Esophagus muscularis mucosa (tissue), 4 donors: ENCODE measurements at regions not wholly inside any gene's neighbourhood (a gene's known extent, or its start where the extent isn't known, plus 50 kb on each side); places are given as distances from the start of the nearest gene placed in this dataset.

Experiments used
- DNase-seq: peaks from one replicate; pipeline ENCODE4 v3.0.0-alpha.2; 2017; ENCODE audit errors: extremely low spot score
- H3K27ac ChIP-seq, 4 donors: fragments of 200-600 bp; sonication (generic); replicated peaks in 1 of 4; 1 replicate in 3 of 4; 2 replicates in 1 of 4; pipeline ENCODE4 v1.5.1; 2016 to 2019; ENCODE audit warnings: mild to moderate bottlenecking in 1 of 4
- H3K27me3 ChIP-seq, 4 donors: fragments of 200-600 bp; sonication (generic); one replicate each; pipeline versions ENCODE4 v1.5.1 to v1.6.0; 2016 to 2019
- H3K36me3 ChIP-seq, 4 donors: fragments of 200-600 bp; sonication (generic); one replicate each; pipeline ENCODE4 v1.5.1; 2016 to 2019
- H3K4me1 ChIP-seq, 4 donors: fragments of 200-600 bp; sonication (generic); one replicate each; pipeline ENCODE4 v1.5.1; 2016 to 2019
- H3K4me3 ChIP-seq, 4 donors: fragments of 200-600 bp; sonication (generic); 1 replicate in 2 of 4; 2 replicates in 2 of 4; pipeline ENCODE4 v1.5.1; 2016 to 2019; ENCODE audit warnings: mild to moderate bottlenecking in 4 of 4, moderate library complexity in 1 of 4
- H3K9me3 ChIP-seq, 4 donors: fragments of 200-600 bp; sonication (generic); 1 replicate in 3 of 4; 2 replicates in 1 of 4; pipeline ENCODE4 v1.5.1; 2016 to 2019
- CTCF ChIP-seq, 3 experiments: fragments of 200-600 bp in 2 of 3; fragments of 450-650 bp in 1 of 3; sonication (generic) in 2 of 3; IDR thresholded peaks; one replicate each; pipeline ENCODE4 v1.5.1; 2017 to 2019; ENCODE audit warnings: antibody characterized with exemption in 3 of 3, mild to moderate bottlenecking in 2 of 3, moderate library complexity in 1 of 3
- EP300 ChIP-seq: sonication (generic); formaldehyde crosslinking; IDR thresholded peaks from one replicate; pipeline ENCODE4 v1.6.1; 2017; ENCODE audit warnings: antibody characterized with exemption
- POLR2A ChIP-seq: fragments of 450-650 bp; IDR thresholded peaks from one replicate; pipeline ENCODE4 v1.6.1; 2017; ENCODE audit warnings: antibody characterized with exemption, moderate library complexity, mild to moderate bottlenecking, low read depth
- POLR2AphosphoS5 ChIP-seq, 2 donors: sonication (generic); formaldehyde crosslinking; IDR thresholded peaks; one replicate each; pipeline ENCODE4 v1.6.1; 2017; ENCODE audit warnings: antibody characterized with exemption in 2 of 2
- WGBS: methylation state at CpG from one replicate; pipeline ENCODE4 v1.1.5; 2018; 5-methylcytosine and 5-hydroxymethylcytosine counted together
- intact Hi-C: fragments of 100-400 bp; cut with DNase I; formaldehyde crosslinking; loops from one replicate; pipeline ENCODE4 v1.15.1; 2023

GRCh38 chr7:16317406-16317805 is 103.9 kb downstream of the CRPPA start:
- Histone ChIP-seq H3K27me3 (no peaks in the 10 kb centered on the region), H3K4me1 (no peaks in the 10 kb centered on the region), H3K9me3 (no peaks in the 10 kb centered on the region), H3K4me3 (no peak overlapping the region), H3K27ac (no peak overlapping the region), H3K36me3 (no peaks in the 10 kb centered on the region)
- intact Hi-C loops, result no loop called here
- TF ChIP-seq EP300, result no peak
- no peak for TF ChIP-seq POLR2A
- TF ChIP-seq POLR2AphosphoS5 (IDR thresholded peaks at IDR 0.05), result no peak
- TF ChIP-seq CTCF (IDR thresholded peaks at IDR 0.05), result no peak
- 86% methylated on average over 1 of the region's 1 CpG for WGBS
- DNase-seq, result no peak

- Histone ChIP-seq H3K27ac (no peak overlapping the region), H3K9me3 (no peaks in the 10 kb centered on the region), H3K36me3 (no peaks in the 10 kb centered on the region), H3K4me3 (no peak overlapping the region), H3K4me1 (no peaks in the 10 kb centered on the region), H3K27me3 (no peaks in the 10 kb centered on the region)
- DNase-seq, result no peak
- WGBS, result 90% methylated on average over 3 of the region's 3 CpGs
- no peak for TF ChIP-seq POLR2AphosphoS5 (IDR thresholded peaks at IDR 0.05)
- intact Hi-C loops, result no loop called here
These were observed 106.1 kb downstream of the CRPPA start for GRCh38 chr7:16315280-16315679.

- TF ChIP-seq POLR2AphosphoS5 (IDR thresholded peaks at IDR 0.05) (no peak), POLR2A (no peak), EP300 (no peak), CTCF (IDR thresholded peaks at IDR 0.05) (no peak)
- no peaks in the 10 kb centered on the region for H3K9me3 ChIP-seq
- H3K27ac ChIP-seq, result no peak overlapping the region
- no peak overlapping the region for H3K4me3 ChIP-seq
- DNase-seq, result no peak
- intact Hi-C loops, result no loop called here
- no peaks in the 10 kb centered on the region for H3K36me3 ChIP-seq
- WGBS, result 98% methylated on average over 2 of the region's 2 CpGs
- no peaks in the 10 kb centered on the region for H3K27me3 ChIP-seq
- no peaks in the 10 kb centered on the region for H3K4me1 ChIP-seq
These were observed 112.2 kb downstream of the CRPPA start for GRCh38 chr7:16309129-16309528.

- WGBS, result 67% methylated on average over 4 of the region's 4 CpGs
- no peak for DNase-seq
- TF ChIP-seq POLR2A, result no peak
- no peak for TF ChIP-seq EP300
- no peak for TF ChIP-seq POLR2AphosphoS5 (IDR thresholded peaks at IDR 0.05)
- TF ChIP-seq CTCF (IDR thresholded peaks at IDR 0.05), result no peak
- H3K36me3 ChIP-seq, result no peaks in the 10 kb centered on the region
- no peaks in the 10 kb centered on the region for H3K4me1 ChIP-seq
- intact Hi-C loops, result no loop called here
- no peaks in the 10 kb centered on the region for H3K9me3 ChIP-seq
- H3K27ac ChIP-seq, result no peak overlapping the region
- no peak overlapping the region for H3K4me3 ChIP-seq
- no peaks in the 10 kb centered on the region for H3K27me3 ChIP-seq
These were observed 120.0 kb downstream of the CRPPA start for GRCh38 chr7:16301291-16301690.

GRCh38 chr7:16300361-16300895 is 120.9 kb downstream of the CRPPA start:
- no peaks in the 10 kb centered on the region for H3K27me3 ChIP-seq
- no peak for TF ChIP-seq POLR2AphosphoS5 (IDR thresholded peaks at IDR 0.05)
- TF ChIP-seq POLR2A, result no peak
- TF ChIP-seq EP300, result no peak
- no peak for TF ChIP-seq CTCF (IDR thresholded peaks at IDR 0.05)
- intact Hi-C loops, result no loop called here
- no peak overlapping the region for H3K4me3 ChIP-seq
- H3K4me1 ChIP-seq, result no peaks in the 10 kb centered on the region
- no peaks in the 10 kb centered on the region for H3K9me3 ChIP-seq
- no peaks in the 10 kb centered on the region for H3K36me3 ChIP-seq
- H3K27ac ChIP-seq, result no peak overlapping the region
- WGBS, result 89% methylated on average over 3 of the region's 3 CpGs
- DNase-seq, result no peak
